Globus pallidus (tissue), 1 donor: ENCODE measurements at regions not wholly inside any gene's neighbourhood (a gene's known extent, or its start where the extent isn't known, plus 50 kb on each side); places are given as distances from the start of the nearest gene placed in this dataset.
A peak's percentile ranks its signal among the peaks of the same experiment; 100 is the strongest.
"Not testable (repeated sequence)": the region's sequence is repeated elsewhere in the genome, so short reads cannot be mapped to it uniquely, and the experiment has no call there.

Source experiments
- DNase-seq: peaks from one replicate; pipeline ENCODE4 v3.0.0-alpha.2; 2015; ENCODE audit warnings: low spot score

- DNase-seq = not testable (repeated sequence)
Measured at GRCh38 chr15:20237256-20238020, 304.2 kb downstream of the GOLGA6L6 start.

DNA sequence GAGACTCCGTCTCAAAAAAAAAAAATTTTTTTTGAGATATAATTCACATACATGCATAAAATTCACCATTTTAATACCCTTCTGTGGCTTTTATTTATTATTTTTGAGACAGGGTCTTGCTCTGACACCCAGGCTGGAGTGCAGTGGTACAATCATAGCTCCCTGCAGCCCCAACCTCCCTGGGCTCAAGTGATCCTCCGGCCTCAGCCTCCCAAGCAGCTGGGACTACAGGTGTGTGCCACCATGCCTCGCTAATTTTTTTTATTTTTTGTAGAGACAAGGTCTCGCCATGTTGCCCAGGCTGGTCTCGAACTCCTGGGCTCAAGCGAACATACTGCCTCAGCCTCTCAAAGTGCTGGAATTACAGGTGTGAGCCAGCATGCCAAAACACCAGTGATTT is 305.9 kb downstream of the GOLGA6L6 start:
- not testable (repeated sequence) for DNase-seq

GRCh38 chr15:20234006-20234540 is 307.5 kb downstream of the GOLGA6L6 start:
- DNase-seq = not testable (repeated sequence)

GRCh38 chr15:20232457-20232856 is 309.1 kb downstream of the GOLGA6L6 start:
- DNase-seq = not testable (repeated sequence)

GRCh38 chr15:20230656-20231055 is 310.9 kb downstream of the GOLGA6L6 start:
- DNase-seq = not testable (repeated sequence)

DNA sequence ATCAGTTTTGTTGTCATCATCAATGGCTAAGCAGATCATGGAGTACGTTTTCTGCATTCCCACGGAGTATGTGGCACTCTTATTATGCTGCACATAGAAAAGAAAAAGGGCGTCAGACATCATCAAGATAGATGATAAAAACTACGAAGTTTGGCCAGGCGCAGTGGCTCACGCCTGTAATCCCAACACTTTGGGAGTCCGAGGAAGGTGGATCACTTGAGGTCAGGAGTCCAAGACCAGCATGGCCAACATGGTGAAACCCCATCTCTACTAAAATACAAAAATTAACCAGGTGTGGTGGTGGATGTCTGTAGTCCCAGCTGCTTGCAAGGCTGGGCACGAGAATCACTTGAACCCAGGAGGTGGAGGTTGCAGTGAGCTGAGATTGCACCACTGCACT is 312.8 kb downstream of the GOLGA6L6 start:
- not testable (repeated sequence) for DNase-seq

DNA sequence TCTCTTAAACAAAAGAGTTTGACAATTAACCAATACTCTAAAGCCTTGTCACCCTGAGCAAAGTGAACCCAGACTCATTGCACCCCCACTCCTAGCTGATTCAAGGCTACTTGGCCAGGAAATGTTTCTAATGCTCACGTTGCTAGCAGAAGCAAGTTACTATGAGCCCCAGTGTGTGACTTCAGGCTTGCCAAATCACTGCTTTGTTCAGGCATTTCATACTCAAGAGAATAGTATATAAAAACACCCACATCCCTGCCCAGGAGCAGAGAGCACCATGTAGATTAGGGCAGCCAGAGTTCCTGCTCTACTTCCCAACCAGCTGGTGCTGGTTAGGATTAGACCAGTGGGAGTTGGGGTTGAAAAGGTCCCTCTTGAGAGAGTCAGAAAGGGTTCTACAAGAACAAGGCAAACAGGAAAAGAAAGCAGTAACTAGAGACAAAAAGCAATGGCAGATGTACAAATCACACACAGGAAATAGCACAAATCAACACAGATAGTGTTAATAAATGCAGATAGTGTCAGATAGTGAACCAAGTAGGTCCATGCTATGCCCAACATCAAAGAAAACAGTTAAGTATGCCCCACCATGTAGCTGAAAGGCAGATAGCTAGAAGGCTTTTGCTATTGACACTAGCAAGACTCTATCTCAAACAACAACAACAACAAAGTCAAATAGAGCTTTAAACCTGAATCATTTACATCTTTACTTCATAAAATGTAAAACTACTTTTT is 314.3 kb downstream of the GOLGA6L6 start:
- DNase-seq = not testable (repeated sequence)

- DNase-seq = not testable (repeated sequence)
Measured at GRCh38 chr15:20226531-20226930, 315.1 kb downstream of the GOLGA6L6 start.

- DNase-seq = not testable (repeated sequence)
Measured at GRCh38 chr15:20221063-20221462, 320.5 kb downstream of the GOLGA6L6 start.

DNA sequence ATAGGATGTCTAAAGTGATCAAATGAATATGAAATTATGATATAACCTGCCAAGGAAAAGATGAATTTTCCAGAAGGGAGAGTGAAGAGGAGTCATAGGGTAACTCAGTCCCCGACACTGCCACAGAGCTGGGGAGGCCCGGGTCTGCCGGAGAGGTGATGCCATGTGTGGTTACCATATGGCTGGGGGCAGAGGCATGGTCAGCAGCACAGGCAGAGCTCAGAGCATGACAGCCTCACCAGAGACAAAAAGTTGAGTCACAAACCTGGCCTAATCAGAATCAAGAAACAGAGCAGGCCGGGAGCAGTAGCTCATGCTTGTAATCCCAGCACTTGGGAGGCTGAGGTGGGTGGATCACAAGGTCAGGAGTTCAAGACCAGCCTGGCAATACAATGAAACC is 322.4 kb downstream of the GOLGA6L6 start:
- not testable (repeated sequence) for DNase-seq

DNA sequence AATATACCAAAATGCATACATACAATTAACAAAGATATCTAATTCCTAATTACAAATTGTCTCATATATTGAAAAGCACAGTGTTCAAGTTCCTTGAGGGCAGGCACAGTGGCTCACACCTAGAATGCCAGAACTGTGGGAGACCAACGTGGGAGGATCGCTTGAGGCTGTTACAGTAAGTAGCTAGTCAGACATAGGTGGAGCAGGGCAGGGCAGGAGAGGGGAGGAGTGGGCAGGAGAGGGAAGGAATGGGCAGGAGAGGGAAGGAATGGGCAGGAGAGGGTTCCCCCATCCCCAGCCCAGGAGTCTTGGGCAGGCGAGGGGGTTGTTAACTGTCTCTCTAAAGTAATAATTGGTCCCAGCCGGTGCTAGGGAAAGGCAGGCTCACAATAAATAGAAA is 325.9 kb downstream of the GOLGA6L6 start:
- not testable (repeated sequence) for DNase-seq

- not testable (repeated sequence) for DNase-seq
Measured at GRCh38 chr15:20214101-20214500, 327.5 kb downstream of the GOLGA6L6 start.

GRCh38 chr15:20211508-20211907 is 330.1 kb downstream of the GOLGA6L6 start:
- not testable (repeated sequence) for DNase-seq

DNA sequence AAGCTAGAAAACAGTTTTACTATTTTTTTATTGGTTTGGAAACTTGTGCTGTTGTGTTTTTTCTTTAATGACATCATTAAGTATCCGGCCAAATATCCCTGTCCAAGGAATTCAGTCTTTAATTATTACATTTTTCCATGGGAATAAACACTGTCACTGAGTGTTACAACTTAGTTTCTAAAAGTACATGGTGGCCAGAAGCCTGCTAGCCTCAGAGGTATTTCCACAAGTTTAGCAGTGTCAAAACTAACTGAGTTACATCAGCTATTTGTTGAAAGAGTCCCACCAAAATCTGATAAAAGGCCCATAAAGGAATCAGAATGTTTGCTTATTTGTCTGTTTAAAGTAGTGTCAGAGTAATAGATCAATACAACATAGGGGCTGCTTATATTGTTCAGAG is 331.6 kb downstream of the GOLGA6L6 start:
- not testable (repeated sequence) for DNase-seq

DNA sequence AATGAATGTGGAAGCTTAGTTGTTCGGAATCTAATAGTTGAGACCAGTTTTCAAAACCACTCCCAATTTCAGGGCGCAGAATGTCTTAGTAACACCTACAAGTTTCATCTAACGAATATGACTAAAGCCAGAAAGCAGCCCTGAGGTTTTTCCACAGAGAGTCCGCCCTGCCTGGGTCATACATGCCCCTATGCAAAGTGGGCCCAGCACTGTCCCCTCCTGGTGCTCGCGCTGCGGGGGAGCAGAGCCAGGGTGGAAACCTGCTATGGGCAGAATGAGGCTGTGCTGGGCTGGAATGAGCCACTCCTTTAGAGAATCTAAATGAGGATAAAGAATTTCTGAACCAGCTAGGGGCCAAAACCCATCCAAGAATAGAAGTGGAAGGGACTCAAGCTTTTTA is 334.0 kb downstream of the GOLGA6L6 start:
- DNase-seq = peak; percentile 17

GRCh38 chr15:20207198-20207597 is 334.4 kb downstream of the GOLGA6L6 start:
- DNase-seq = not testable (repeated sequence)

DNA sequence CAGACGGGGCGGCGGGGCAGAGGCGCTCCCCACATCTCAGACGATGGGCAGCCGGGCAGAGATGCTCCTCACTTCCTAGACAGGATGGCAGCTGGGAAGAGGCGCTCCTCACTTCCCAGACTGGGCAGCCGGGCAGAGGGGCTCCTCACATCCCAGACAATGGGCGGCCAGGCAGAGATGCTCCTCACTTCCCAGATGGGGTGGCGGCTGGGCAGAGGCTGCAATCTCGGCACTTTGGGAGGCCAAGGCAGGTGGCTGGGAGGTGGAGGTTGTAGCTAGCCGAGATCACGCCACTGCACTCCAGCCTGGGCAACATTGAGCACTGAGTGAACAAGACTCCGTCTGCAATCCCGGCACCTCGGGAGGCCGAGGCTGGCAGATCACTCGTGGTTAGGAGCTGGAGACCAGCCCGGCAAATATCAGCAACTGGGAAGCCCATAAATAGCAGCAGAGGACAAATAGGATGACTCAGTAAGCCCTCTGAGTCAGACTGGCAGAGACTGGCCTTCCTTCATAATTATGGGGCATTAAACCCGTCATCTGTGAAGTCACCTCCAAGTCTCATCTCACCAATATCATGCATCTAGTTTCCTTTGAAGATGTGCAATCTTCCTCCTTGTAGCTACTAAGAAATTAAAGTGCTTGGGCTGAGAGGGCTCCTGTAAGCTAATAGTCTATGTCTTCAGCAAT is 337.3 kb downstream of the GOLGA6L6 start:
- DNase-seq = not testable (repeated sequence)

DNA sequence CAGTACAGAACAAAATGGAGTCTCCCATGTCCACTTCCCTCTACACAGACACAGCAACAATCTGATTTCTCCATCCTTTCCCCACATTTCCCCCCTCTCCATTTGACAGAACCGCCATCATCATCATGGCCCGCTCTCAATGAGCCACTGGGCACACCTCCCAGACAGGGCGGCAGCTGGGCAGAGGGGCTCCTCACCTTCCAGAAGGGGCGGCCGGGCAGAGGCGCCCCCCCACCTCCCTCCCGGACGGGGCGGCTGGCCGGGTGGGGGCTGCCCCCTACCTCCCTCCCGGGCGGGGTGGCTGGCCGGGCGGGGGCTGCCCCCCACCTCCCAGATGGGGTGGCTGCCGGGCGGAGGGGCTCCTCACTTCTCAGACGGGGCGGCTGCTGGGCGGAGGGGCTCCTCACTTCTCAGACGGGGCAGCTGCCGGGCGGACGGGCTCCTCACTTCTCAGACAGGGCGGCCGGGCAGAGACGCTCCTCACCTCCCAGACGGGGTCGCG is 337.9 kb downstream of the GOLGA6L6 start:
- not testable (repeated sequence) for DNase-seq

- not testable (repeated sequence) for DNase-seq
Measured at GRCh38 chr15:20194591-20195198, 346.9 kb downstream of the GOLGA6L6 start.

DNA sequence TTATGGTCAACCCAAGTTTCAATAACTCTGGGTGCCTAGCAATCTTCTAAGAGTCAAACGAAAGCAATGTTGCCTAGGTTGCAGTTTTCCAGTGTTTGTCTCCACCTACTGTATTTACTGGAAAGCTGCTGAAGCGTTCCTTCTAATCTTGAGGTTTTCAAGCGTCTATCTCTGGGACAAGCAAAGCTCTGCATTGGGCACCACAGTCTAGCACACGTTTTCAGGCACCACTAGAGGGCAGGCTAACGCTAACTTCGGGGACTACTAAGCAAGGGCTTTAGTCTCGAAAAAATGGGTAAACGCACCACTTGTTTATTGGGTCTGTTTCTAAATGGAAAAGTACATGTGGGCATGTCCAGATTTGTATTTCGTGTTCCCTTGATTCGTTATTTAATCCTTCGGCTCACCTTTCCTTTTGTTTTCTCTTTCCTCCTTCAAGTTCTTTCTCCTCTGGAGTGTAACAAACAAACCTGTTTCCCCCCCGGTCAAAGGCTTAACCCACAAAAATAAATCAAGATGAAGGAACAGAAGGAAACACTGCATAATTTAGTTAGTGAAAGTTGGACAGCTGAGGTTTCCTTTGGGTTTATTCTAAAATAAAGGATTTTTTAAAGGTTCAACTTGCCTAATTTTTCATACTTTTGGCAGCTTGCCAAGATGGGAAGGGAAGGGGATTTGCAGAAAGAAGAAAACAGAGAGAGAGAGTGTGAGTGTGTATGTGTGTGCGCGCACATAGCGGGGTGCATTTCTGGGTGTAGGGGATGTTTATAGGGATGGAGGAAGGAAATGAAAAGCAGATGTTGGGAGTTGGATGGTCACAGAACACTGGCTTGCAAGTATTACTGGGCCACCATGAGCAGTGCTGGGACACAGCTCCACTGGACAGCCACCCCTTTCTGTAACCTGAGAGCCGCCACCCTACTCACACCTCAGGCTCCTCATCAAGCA is 348.3 kb downstream of the GOLGA6L6 start:
- not testable (repeated sequence) for DNase-seq
